Nephron progenitor cell (in vitro differentiated cells): ENCODE measurements at regions not wholly inside any gene's neighbourhood (a gene's known extent, or its start where the extent isn't known, plus 50 kb on each side); places are given as distances from the start of the nearest gene placed in this dataset.
A peak's percentile ranks its signal among the peaks of the same experiment; 100 is the strongest.

Experiments used
- DNase-seq: peaks from one replicate; pipeline ENCODE4 v3.0.0; 2021
- H3K27ac Mint-ChIP-seq: 2 replicates; pipeline ENCODE4 v1.8.0; 2021; ENCODE audit warnings: mild to moderate bottlenecking, moderate library complexity, mixed read lengths
- H3K27me3 Mint-ChIP-seq: 2 replicates; pipeline ENCODE4 v1.8.0; 2021; ENCODE audit warnings: mild to moderate bottlenecking, low read depth, mixed read lengths; ENCODE audit not compliant: poor library complexity
- H3K36me3 Mint-ChIP-seq: 2 replicates; pipeline ENCODE4 v1.8.0; 2021; ENCODE audit warnings: low read depth, mixed read lengths
- H3K4me1 Mint-ChIP-seq: 2 replicates; pipeline ENCODE4 v1.8.0; 2021; ENCODE audit warnings: mixed read lengths
- H3K4me3 Mint-ChIP-seq: 2 replicates; pipeline ENCODE4 v1.8.0; 2021; ENCODE audit warnings: mild to moderate bottlenecking, moderate library complexity, mixed read lengths
- H3K9me3 Mint-ChIP-seq: 2 replicates; pipeline ENCODE4 v1.8.0; 2021; ENCODE audit warnings: mild to moderate bottlenecking, moderate library complexity, mixed read lengths
- TF ChIP-seq, protein P1 (sequence below): fragments of 200-600 bp; sonication (generic); IDR thresholded peaks from 2 replicates; pipeline ENCODE4 v1.5.0; 2021; ENCODE audit warnings: antibody characterized with exemption

DNA sequence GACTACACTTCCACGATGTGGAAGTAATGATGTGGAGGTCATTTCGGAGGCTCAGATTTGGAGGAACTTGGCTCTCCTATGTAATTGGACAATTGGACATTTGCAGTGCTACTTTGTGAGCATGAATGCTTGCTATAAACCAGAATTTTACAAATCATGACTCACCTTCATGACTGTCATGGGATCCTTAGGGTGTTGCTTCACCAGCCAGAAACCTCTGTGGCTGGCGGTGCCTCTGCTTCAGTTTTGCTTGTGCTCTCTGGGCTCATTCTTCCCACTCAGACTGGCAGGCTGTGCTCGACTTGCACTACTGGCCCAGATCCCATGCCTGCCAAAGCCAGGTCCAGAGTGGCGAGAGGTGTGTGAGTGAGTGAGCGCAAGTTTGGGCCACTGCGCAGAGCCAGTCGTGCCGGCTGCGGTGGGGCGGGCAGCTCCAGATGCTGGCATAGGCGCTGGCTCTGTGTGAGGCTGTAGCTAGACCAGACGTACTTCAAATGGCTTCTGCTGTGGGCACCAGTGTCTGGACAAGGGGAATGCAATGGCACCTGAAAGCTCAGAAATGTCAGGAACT, 387.8 kb downstream of the AEBP2 start:
- peaks cover 3% of the 10 kb centered on the region for H3K27me3 Mint-ChIP-seq
- H3K4me3 Mint-ChIP-seq: no peak overlapping the region
- H3K9me3 Mint-ChIP-seq: peaks cover 6% of the 10 kb centered on the region
- no peak overlapping the region for H3K27ac Mint-ChIP-seq
- no peak for DNase-seq
- no peaks in the 10 kb centered on the region for H3K36me3 Mint-ChIP-seq
- H3K4me1 Mint-ChIP-seq: peaks cover 7% of the 10 kb centered on the region
- TF ChIP-seq, protein P1, sequence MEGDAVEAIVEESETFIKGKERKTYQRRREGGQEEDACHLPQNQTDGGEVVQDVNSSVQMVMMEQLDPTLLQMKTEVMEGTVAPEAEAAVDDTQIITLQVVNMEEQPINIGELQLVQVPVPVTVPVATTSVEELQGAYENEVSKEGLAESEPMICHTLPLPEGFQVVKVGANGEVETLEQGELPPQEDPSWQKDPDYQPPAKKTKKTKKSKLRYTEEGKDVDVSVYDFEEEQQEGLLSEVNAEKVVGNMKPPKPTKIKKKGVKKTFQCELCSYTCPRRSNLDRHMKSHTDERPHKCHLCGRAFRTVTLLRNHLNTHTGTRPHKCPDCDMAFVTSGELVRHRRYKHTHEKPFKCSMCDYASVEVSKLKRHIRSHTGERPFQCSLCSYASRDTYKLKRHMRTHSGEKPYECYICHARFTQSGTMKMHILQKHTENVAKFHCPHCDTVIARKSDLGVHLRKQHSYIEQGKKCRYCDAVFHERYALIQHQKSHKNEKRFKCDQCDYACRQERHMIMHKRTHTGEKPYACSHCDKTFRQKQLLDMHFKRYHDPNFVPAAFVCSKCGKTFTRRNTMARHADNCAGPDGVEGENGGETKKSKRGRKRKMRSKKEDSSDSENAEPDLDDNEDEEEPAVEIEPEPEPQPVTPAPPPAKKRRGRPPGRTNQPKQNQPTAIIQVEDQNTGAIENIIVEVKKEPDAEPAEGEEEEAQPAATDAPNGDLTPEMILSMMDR: no peak

DNA sequence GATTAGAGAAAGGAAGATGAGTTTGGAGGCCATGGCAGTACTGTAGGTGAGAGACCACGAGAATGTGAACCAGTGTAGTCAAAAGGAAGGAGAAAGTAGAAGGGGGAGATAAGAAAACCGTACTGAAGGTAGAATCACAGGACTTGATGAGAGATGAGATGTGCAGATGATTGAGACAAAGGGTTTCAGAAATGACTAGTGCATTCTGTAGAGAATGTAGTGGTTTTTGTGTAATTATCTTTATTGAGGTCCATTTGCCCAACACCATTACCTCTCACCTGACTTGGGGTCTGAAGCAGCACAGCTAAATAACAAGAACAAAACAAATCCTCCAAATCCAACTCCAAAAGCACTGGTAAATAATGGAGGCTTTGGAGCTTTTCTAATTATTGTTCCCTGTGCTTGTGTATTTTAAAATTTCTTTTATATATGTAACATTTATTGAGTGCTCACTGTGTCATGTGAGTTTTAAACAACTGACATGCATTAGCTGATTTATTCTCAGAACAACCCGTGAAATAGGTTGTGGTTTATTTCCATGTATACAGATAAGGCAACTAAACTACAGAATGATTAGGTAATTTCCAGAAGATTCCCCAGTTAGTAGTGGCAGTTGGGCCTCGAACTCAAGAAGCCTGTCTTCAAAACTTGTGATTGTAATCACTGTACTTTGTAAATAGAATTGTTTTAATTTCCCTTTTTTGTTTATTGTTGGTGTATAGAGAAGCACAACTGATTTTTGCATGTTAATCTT, 390.0 kb downstream of the AEBP2 start:
- Mint-ChIP-seq H3K4me3 (no peak overlapping the region), H3K27me3 (peaks cover 3% of the 10 kb centered on the region), H3K36me3 (no peaks in the 10 kb centered on the region), H3K4me1 (peaks cover 7% of the 10 kb centered on the region), H3K9me3 (no peaks in the 10 kb centered on the region), H3K27ac (no peak overlapping the region)
- TF ChIP-seq, protein P1: no peak
- DNase-seq: no peak

DNA sequence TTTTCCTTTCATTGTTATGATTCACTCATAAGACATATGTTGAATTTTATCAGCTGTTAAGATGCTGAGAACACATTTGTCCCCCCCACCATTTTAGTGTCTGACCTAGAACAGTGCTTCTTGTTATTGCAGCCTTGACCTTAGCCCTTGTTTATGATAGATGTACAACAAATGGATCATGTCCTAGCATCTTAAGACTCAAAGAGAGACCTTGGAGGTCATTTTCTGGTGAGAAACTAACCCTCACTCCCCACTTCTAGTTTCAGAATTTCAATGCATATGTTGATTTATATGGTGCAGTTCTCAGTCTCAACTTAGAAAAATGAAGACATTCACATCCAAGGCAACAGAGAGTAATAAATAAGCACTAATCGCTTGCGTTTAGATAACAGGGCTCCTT, 391.2 kb downstream of the AEBP2 start:
- Mint-ChIP-seq H3K27me3 (peaks cover 3% of the 10 kb centered on the region), H3K9me3 (no peaks in the 10 kb centered on the region), H3K4me1 (peaks cover 7% of the 10 kb centered on the region), H3K4me3 (no peak overlapping the region), H3K27ac (peak overlapping the region; percentile 52), H3K36me3 (no peaks in the 10 kb centered on the region)
- DNase-seq: no peak
- TF ChIP-seq, protein P1: no peak

DNA sequence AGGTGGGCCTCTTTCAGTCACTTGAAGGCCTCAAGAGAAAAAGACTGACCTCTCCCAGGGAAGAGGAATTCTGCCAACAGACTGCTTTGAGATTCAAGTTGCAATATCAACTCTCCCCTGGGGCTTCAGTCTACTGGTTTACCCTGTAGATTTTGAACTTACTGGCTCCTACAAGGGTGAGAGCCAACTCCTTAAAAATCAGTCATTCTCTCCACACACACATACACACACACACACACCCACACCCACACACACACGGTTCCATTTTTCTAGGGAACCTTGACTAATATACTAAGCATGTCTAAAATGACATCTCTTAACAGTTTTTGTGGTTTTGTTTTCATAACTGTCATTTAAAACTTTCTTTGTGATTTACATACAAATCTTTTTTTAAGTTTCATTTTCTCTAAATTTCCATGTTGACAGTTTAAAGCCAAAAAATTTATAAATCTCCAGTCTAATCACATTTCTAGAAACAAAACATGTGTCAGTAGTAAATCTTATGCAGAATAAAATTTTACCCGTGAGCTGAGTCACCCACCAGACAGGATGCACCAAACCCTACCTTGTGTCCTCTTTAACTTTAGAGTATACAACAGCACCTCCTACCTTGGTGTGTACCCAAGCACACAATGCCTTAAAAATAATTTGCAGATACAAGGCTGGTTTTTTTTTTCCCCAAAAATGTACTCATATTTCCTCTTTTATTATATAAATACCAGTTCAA, 394.6 kb downstream of the AEBP2 start:
- DNase-seq: no peak
- no peak overlapping the region for H3K4me3 Mint-ChIP-seq
- H3K27ac Mint-ChIP-seq: no peak overlapping the region
- peaks cover 5% of the 10 kb centered on the region for H3K9me3 Mint-ChIP-seq
- TF ChIP-seq, protein P1: no peak
- no peaks in the 10 kb centered on the region for H3K27me3 Mint-ChIP-seq
- H3K36me3 Mint-ChIP-seq: no peaks in the 10 kb centered on the region
- H3K4me1 Mint-ChIP-seq: peaks cover 7% of the 10 kb centered on the region

DNA sequence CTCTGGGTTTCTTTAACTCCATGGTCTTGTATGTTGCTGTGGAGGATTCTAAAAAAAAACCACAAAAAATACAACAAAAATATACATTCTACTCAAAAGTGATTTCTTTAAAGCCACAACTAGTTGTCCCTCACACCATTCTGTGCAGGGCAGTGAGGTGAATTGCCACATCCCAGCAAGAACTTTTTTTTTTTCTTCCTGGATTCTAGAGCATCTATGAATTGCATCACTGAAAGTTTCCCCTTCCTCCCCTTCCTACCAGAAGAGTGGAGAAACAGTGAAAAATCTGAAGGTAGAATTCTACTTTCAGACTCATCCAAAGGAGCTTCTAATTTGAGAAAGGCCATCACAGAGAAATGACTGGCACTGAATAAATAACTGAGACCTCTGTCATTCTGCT, 395.3 kb downstream of the AEBP2 start:
- Mint-ChIP-seq H3K27ac (peak overlapping the region; percentile 12), H3K9me3 (peaks cover 5% of the 10 kb centered on the region), H3K36me3 (no peaks in the 10 kb centered on the region), H3K4me3 (no peak overlapping the region), H3K4me1 (peaks cover 7% of the 10 kb centered on the region), H3K27me3 (peaks cover 3% of the 10 kb centered on the region)
- TF ChIP-seq, protein P1: no peak
- no peak for DNase-seq
